ENCODE measurements at regions not wholly inside any gene's neighbourhood (a gene's known extent, or its start where the extent isn't known, plus 50 kb on each side); places are given as distances from the start of the nearest gene placed in this dataset.

GRCh38 chr1:157442065-157442464 lies 110.2 kb downstream of the FCRL5 start:
- Histone ChIP-seq H3K36me3 (no peaks in the 10 kb centered on the region), H3K4me3 (no peak overlapping the region), H3K9me3 (no peaks in the 10 kb centered on the region), H3K4me1 (replicated peaks) (no peaks in the 10 kb centered on the region), H3K27me3 (replicated peaks; ENCODE audit: insufficient read depth) (no peaks in the 10 kb centered on the region), H3K27ac (no peak overlapping the region)
- intact Hi-C loops (cut with DNase I) = no loop called here
- TF ChIP-seq POLR2AphosphoS5 (IDR thresholded peaks at IDR 0.05) = no peak
- TF ChIP-seq, protein P1, sequence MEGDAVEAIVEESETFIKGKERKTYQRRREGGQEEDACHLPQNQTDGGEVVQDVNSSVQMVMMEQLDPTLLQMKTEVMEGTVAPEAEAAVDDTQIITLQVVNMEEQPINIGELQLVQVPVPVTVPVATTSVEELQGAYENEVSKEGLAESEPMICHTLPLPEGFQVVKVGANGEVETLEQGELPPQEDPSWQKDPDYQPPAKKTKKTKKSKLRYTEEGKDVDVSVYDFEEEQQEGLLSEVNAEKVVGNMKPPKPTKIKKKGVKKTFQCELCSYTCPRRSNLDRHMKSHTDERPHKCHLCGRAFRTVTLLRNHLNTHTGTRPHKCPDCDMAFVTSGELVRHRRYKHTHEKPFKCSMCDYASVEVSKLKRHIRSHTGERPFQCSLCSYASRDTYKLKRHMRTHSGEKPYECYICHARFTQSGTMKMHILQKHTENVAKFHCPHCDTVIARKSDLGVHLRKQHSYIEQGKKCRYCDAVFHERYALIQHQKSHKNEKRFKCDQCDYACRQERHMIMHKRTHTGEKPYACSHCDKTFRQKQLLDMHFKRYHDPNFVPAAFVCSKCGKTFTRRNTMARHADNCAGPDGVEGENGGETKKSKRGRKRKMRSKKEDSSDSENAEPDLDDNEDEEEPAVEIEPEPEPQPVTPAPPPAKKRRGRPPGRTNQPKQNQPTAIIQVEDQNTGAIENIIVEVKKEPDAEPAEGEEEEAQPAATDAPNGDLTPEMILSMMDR (IDR thresholded peaks at IDR 0.05) = no peak
- TF ChIP-seq POLR2A (IDR thresholded peaks at IDR 0.05) = no peak
- 92% methylated on average over 1 of the region's 1 CpG for WGBS
- no peak for DNase-seq (ENCODE audit: low spot score)

GRCh38 chr1:157439302-157439954 lies 112.9 kb downstream of the FCRL5 start:
- Histone ChIP-seq H3K27ac (no peak overlapping the region), H3K4me3 (no peak overlapping the region), H3K9me3 (no peaks in the 10 kb centered on the region), H3K27me3 (replicated peaks; ENCODE audit: insufficient read depth) (no peaks in the 10 kb centered on the region), H3K36me3 (no peaks in the 10 kb centered on the region), H3K4me1 (replicated peaks) (no peaks in the 10 kb centered on the region)
- DNase-seq (ENCODE audit: low spot score) = no peak
- intact Hi-C loops (cut with DNase I) = no loop called here
- TF ChIP-seq, protein P1 (IDR thresholded peaks at IDR 0.05) = no peak
- TF ChIP-seq POLR2AphosphoS5 (IDR thresholded peaks at IDR 0.05) = no peak
- WGBS = 79% methylated on average over 5 of the region's 5 CpGs

GRCh38 chr1:157438613-157439012 lies 113.7 kb downstream of the FCRL5 start:
- H3K4me3 ChIP-seq = no peak overlapping the region
- H3K27me3 ChIP-seq (replicated peaks; ENCODE audit: insufficient read depth) = no peaks in the 10 kb centered on the region
- no peak overlapping the region for H3K27ac ChIP-seq
- no peak for DNase-seq (ENCODE audit: low spot score)
- TF ChIP-seq POLR2A (IDR thresholded peaks at IDR 0.05) (no peak), POLR2AphosphoS5 (IDR thresholded peaks at IDR 0.05) (no peak)
- TF ChIP-seq, protein P1 (IDR thresholded peaks at IDR 0.05) = no peak
- intact Hi-C loops (cut with DNase I) = no loop called here
- H3K36me3 ChIP-seq = no peaks in the 10 kb centered on the region
- H3K4me1 ChIP-seq (replicated peaks) = no peaks in the 10 kb centered on the region
- H3K9me3 ChIP-seq = no peaks in the 10 kb centered on the region

DNA sequence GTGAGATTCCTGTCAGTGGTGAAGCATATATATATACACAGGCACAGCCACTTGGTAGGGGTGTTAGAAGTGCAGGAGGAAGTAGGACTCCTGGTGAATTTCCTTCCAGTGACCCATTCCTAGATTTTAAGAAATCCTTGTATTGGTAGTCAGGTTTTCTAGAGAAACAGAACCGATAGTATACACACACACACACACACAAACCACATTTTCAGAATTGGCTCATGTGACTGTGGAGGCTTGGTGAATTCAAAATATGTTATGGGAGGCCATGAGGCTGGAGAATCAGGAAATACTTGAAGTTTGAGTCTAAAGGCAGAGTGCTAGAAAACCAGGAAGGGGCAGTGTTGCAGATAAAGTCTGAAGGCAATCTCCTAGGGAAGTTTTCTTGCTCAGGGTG lies 114.2 kb downstream of the FCRL5 start:
- intact Hi-C loops (cut with DNase I) = no loop called here
- DNase-seq (ENCODE audit: low spot score) = no peak
- TF ChIP-seq POLR2AphosphoS5 (IDR thresholded peaks at IDR 0.05) (no peak), POLR2A (IDR thresholded peaks at IDR 0.05) (no peak)
- TF ChIP-seq, protein P1 (IDR thresholded peaks at IDR 0.05) = no peak
- H3K4me1 ChIP-seq (replicated peaks) = no peaks in the 10 kb centered on the region
- no peaks in the 10 kb centered on the region for H3K36me3 ChIP-seq
- WGBS = 47% methylated on average over 1 of the region's 1 CpG
- H3K27ac ChIP-seq = no peak overlapping the region
- no peaks in the 10 kb centered on the region for H3K27me3 ChIP-seq (replicated peaks; ENCODE audit: insufficient read depth)
- no peak overlapping the region for H3K4me3 ChIP-seq
- H3K9me3 ChIP-seq = no peaks in the 10 kb centered on the region

GRCh38 chr1:157437296-157437695 lies 115.0 kb downstream of the FCRL5 start:
- no peak for DNase-seq (ENCODE audit: low spot score)
- Histone ChIP-seq H3K27me3 (replicated peaks; ENCODE audit: insufficient read depth) (no peaks in the 10 kb centered on the region), H3K4me1 (replicated peaks) (no peaks in the 10 kb centered on the region), H3K27ac (no peak overlapping the region), H3K9me3 (no peaks in the 10 kb centered on the region), H3K36me3 (no peaks in the 10 kb centered on the region), H3K4me3 (no peak overlapping the region)
- intact Hi-C loops (cut with DNase I) = no loop called here
- WGBS = 89% methylated on average over 4 of the region's 4 CpGs
- TF ChIP-seq, protein P1 (IDR thresholded peaks at IDR 0.05) = no peak
- TF ChIP-seq POLR2AphosphoS5 (IDR thresholded peaks at IDR 0.05) (no peak), POLR2A (IDR thresholded peaks at IDR 0.05) (no peak)

All from prostate gland (tissue), 2 donors.